ENCODE measurements at regions not wholly inside any gene's neighbourhood (a gene's known extent, or its start where the extent isn't known, plus 50 kb on each side); places are given as distances from the start of the nearest gene placed in this dataset.

- intact Hi-C loops (cut with micrococcal nuclease) = no loop called here
- Mint-ChIP-seq H3K36me3 (no peaks in the 10 kb centered on the region), H3K4me3 (no peak overlapping the region), H3K9me3 (peaks cover 28% of the 10 kb centered on the region), H3K27me3 (peaks cover 5% of the 10 kb centered on the region), H3K27ac (no peak overlapping the region), H3K4me1 (ENCODE audit: low read depth) (no peaks in the 10 kb centered on the region)
- DNase-seq = no peak
- ChIA-PET CTCF (no interaction called here), POLR2A (no interaction called here)
Observed at GRCh38 chr12:115457798-115458197, 773.8 kb upstream of the TBX3 start.

- ChIA-PET POLR2A (no interaction called here), CTCF (no interaction called here)
- H3K27ac Mint-ChIP-seq = no peak overlapping the region
- H3K4me1 Mint-ChIP-seq (ENCODE audit: low read depth) = peaks cover 4% of the 10 kb centered on the region
- H3K36me3 Mint-ChIP-seq = no peaks in the 10 kb centered on the region
- no peak for DNase-seq
- H3K9me3 Mint-ChIP-seq = peaks cover 27% of the 10 kb centered on the region
- intact Hi-C loops (cut with micrococcal nuclease) = no loop called here
- no peak overlapping the region for H3K4me3 Mint-ChIP-seq
- peaks cover 12% of the 10 kb centered on the region for H3K27me3 Mint-ChIP-seq
Observed at GRCh38 chr12:115456946-115457689, 773.1 kb upstream of the TBX3 start.

GRCh38 chr12:115455268-115455681, 771.3 kb upstream of the TBX3 start:
- H3K36me3 Mint-ChIP-seq = no peaks in the 10 kb centered on the region
- peaks cover 22% of the 10 kb centered on the region for H3K9me3 Mint-ChIP-seq
- H3K4me3 Mint-ChIP-seq = no peak overlapping the region
- intact Hi-C loops (cut with micrococcal nuclease) = no loop called here
- peaks cover 23% of the 10 kb centered on the region for H3K27me3 Mint-ChIP-seq
- POLR2A ChIA-PET = no interaction called here
- H3K27ac Mint-ChIP-seq = no peak overlapping the region
- CTCF ChIA-PET = no interaction called here
- H3K4me1 Mint-ChIP-seq (ENCODE audit: low read depth) = peaks cover 7% of the 10 kb centered on the region
- no peak for DNase-seq

- Mint-ChIP-seq H3K27me3 (peaks cover 23% of the 10 kb centered on the region), H3K4me1 (ENCODE audit: low read depth) (peaks cover 7% of the 10 kb centered on the region), H3K36me3 (no peaks in the 10 kb centered on the region), H3K27ac (no peak overlapping the region), H3K9me3 (peaks cover 9% of the 10 kb centered on the region), H3K4me3 (no peak overlapping the region)
- DNase-seq = no peak
- intact Hi-C loops (cut with micrococcal nuclease) = no loop called here
- CTCF ChIA-PET = no interaction called here
- POLR2A ChIA-PET = no interaction called here
Observed at GRCh38 chr12:115452751-115453281, 768.8 kb upstream of the TBX3 start.

GRCh38 chr12:115451780-115452736, 768.1 kb upstream of the TBX3 start:
- peaks cover 23% of the 10 kb centered on the region for H3K27me3 Mint-ChIP-seq
- H3K36me3 Mint-ChIP-seq = no peaks in the 10 kb centered on the region
- H3K27ac Mint-ChIP-seq = no peak overlapping the region
- peaks cover 7% of the 10 kb centered on the region for H3K4me1 Mint-ChIP-seq (ENCODE audit: low read depth)
- no peak for DNase-seq
- intact Hi-C loops (cut with micrococcal nuclease) = no loop called here
- peaks cover 2% of the 10 kb centered on the region for H3K9me3 Mint-ChIP-seq
- ChIA-PET CTCF (no interaction called here), POLR2A (no interaction called here)
- H3K4me3 Mint-ChIP-seq = no peak overlapping the region

GRCh38 chr12:115451151-115451779, 767.3 kb upstream of the TBX3 start:
- CTCF ChIA-PET = no interaction called here
- H3K27ac Mint-ChIP-seq = no peak overlapping the region
- peaks cover under 1% of the 10 kb centered on the region for H3K9me3 Mint-ChIP-seq
- POLR2A ChIA-PET = no interaction called here
- peaks cover 7% of the 10 kb centered on the region for H3K4me1 Mint-ChIP-seq (ENCODE audit: low read depth)
- H3K4me3 Mint-ChIP-seq = no peak overlapping the region
- H3K36me3 Mint-ChIP-seq = no peaks in the 10 kb centered on the region
- no peak for DNase-seq
- H3K27me3 Mint-ChIP-seq = peaks cover 23% of the 10 kb centered on the region
- intact Hi-C loops (cut with micrococcal nuclease) = no loop called here

- intact Hi-C loops (cut with micrococcal nuclease) = no loop called here
- H3K9me3 Mint-ChIP-seq = no peaks in the 10 kb centered on the region
- ChIA-PET CTCF (no interaction called here), POLR2A (no interaction called here)
- H3K27ac Mint-ChIP-seq = no peak overlapping the region
- H3K27me3 Mint-ChIP-seq = peaks cover 23% of the 10 kb centered on the region
- no peak overlapping the region for H3K4me3 Mint-ChIP-seq
- DNase-seq = no peak
- peaks cover 7% of the 10 kb centered on the region for H3K4me1 Mint-ChIP-seq (ENCODE audit: low read depth)
- no peaks in the 10 kb centered on the region for H3K36me3 Mint-ChIP-seq
Observed at GRCh38 chr12:115450710-115451109, 766.7 kb upstream of the TBX3 start.

- no peaks in the 10 kb centered on the region for H3K9me3 Mint-ChIP-seq
Observed at GRCh38 chr12:115450017-115450416, 766.0 kb upstream of the TBX3 start.

GRCh38 chr12:115449526-115449925, 765.6 kb upstream of the TBX3 start:
- H3K9me3 Mint-ChIP-seq = no peaks in the 10 kb centered on the region
- H3K27me3 Mint-ChIP-seq = peaks cover 23% of the 10 kb centered on the region
- DNase-seq = no peak
- intact Hi-C loops (cut with micrococcal nuclease) = no loop called here
- ChIA-PET CTCF (no interaction called here), POLR2A (no interaction called here)
- H3K36me3 Mint-ChIP-seq = no peaks in the 10 kb centered on the region
- peaks cover 7% of the 10 kb centered on the region for H3K4me1 Mint-ChIP-seq (ENCODE audit: low read depth)
- H3K27ac Mint-ChIP-seq = no peak overlapping the region
- no peak overlapping the region for H3K4me3 Mint-ChIP-seq

More at GRCh38 chr12:115450017-115450416, 766.0 kb upstream of the TBX3 start:
- Mint-ChIP-seq H3K4me3 (no peak overlapping the region), H3K27me3 (peaks cover 23% of the 10 kb centered on the region), H3K4me1 (ENCODE audit: low read depth) (peaks cover 7% of the 10 kb centered on the region), H3K36me3 (no peaks in the 10 kb centered on the region), H3K27ac (no peak overlapping the region)
- intact Hi-C loops (cut with micrococcal nuclease) = no loop called here
- ChIA-PET CTCF (no interaction called here), POLR2A (no interaction called here)
- no peak for DNase-seq

- CTCF ChIA-PET = no interaction called here
- Mint-ChIP-seq H3K27ac (no peak overlapping the region), H3K9me3 (no peaks in the 10 kb centered on the region), H3K4me3 (no peak overlapping the region), H3K4me1 (ENCODE audit: low read depth) (no peaks in the 10 kb centered on the region), H3K27me3 (no peaks in the 10 kb centered on the region), H3K36me3 (no peaks in the 10 kb centered on the region)
- intact Hi-C loops (cut with micrococcal nuclease) = no loop called here
- no peak for DNase-seq
- POLR2A ChIA-PET = no interaction called here
Observed at GRCh38 chr12:115444346-115444745, 760.4 kb upstream of the TBX3 start.

GRCh38 chr12:115443351-115443938, 759.5 kb upstream of the TBX3 start:
- no peak for DNase-seq
- CTCF ChIA-PET = no interaction called here
- Mint-ChIP-seq H3K27me3 (no peaks in the 10 kb centered on the region), H3K4me3 (no peak overlapping the region), H3K27ac (no peak overlapping the region), H3K9me3 (peaks cover 4% of the 10 kb centered on the region), H3K4me1 (ENCODE audit: low read depth) (no peaks in the 10 kb centered on the region), H3K36me3 (no peaks in the 10 kb centered on the region)
- intact Hi-C loops (cut with micrococcal nuclease) = no loop called here
- POLR2A ChIA-PET = no interaction called here

GRCh38 chr12:115440438-115440837, 756.5 kb upstream of the TBX3 start:
- no peaks in the 10 kb centered on the region for H3K27me3 Mint-ChIP-seq

More at GRCh38 chr12:115440438-115440837, 756.5 kb upstream of the TBX3 start:
- Mint-ChIP-seq H3K9me3 (peaks cover 4% of the 10 kb centered on the region), H3K27ac (no peak overlapping the region), H3K4me3 (no peak overlapping the region), H3K4me1 (ENCODE audit: low read depth) (no peaks in the 10 kb centered on the region), H3K36me3 (no peaks in the 10 kb centered on the region)
- DNase-seq = no peak
- intact Hi-C loops (cut with micrococcal nuclease) = no loop called here
- ChIA-PET CTCF (no interaction called here), POLR2A (no interaction called here)
